ENCODE measurements at regions not wholly inside any gene's neighbourhood (a gene's known extent, or its start where the extent isn't known, plus 50 kb on each side); places are given as distances from the start of the nearest gene placed in this dataset.

DNA sequence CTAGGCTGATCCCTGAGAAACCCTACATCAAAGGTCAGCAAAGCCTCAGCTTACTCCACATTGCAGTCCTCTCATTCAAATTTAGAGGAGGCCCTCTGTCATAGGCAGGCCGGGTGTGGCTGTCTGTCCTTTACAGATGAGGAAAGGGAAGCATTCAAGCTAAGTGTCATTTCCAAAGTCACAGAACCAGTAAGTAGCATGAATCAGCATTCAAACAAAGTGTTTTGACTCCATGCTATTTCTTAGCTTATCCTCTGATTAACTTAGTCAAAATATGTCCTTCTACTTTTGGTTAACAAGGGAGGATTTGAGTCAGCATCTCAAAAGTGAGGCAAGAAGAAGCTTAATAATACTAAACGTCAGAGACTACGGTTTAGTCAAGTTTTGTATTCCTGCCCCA, 409.0 kb upstream of the POU3F3 start:
- H3K27ac ChIP-seq, result no peak overlapping the region
- no peaks in the 10 kb centered on the region for H3K4me1 ChIP-seq
- TF ChIP-seq POLR2A (IDR thresholded peaks at IDR 0.05), result no peak
- no peak for TF ChIP-seq POLR2AphosphoS5 (IDR thresholded peaks at IDR 0.05)
- no peak for TF ChIP-seq EP300 (IDR thresholded peaks at IDR 0.05)
- TF ChIP-seq, protein P1, sequence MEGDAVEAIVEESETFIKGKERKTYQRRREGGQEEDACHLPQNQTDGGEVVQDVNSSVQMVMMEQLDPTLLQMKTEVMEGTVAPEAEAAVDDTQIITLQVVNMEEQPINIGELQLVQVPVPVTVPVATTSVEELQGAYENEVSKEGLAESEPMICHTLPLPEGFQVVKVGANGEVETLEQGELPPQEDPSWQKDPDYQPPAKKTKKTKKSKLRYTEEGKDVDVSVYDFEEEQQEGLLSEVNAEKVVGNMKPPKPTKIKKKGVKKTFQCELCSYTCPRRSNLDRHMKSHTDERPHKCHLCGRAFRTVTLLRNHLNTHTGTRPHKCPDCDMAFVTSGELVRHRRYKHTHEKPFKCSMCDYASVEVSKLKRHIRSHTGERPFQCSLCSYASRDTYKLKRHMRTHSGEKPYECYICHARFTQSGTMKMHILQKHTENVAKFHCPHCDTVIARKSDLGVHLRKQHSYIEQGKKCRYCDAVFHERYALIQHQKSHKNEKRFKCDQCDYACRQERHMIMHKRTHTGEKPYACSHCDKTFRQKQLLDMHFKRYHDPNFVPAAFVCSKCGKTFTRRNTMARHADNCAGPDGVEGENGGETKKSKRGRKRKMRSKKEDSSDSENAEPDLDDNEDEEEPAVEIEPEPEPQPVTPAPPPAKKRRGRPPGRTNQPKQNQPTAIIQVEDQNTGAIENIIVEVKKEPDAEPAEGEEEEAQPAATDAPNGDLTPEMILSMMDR (IDR thresholded peaks at IDR 0.05), result no peak
- no peak overlapping the region for H3K4me3 ChIP-seq
- H3K27me3 ChIP-seq, result no peaks in the 10 kb centered on the region
- DNase-seq, result no peak
- H3K9me3 ChIP-seq, result no peaks in the 10 kb centered on the region
- WGBS, 2 donors, result 70 to 75% methylated on average over 3 of the region's 3 CpGs
- intact Hi-C loops (cut with DNase I), result no loop called here
- no peaks in the 10 kb centered on the region for H3K36me3 ChIP-seq

DNA sequence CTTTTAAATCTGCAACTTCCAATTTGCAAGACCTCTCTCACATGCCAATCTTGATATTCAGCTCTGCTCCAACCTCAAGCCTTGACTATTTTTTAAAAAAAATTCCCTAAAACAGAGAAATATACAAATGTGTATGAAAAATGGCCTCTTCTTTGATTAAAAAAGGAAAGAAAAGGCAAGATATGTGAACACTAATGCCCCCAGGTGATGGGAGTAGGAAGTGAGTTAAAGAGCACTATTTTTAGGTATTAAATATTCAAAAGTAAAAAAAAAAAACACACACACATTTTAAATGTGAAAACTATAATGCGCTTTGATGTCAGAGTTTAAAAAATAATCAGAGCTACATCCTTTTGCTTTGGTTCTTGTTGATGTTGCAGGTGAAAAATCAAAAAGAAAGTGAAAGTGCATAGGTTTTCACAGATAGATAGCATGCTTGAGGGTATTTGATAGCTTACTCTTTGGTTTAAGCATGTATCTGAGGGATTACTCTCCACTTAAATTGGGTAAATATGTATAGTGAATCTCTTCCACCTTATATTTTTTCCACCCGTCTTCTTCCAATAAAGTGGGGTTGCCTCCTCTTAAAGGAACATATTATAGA, 406.0 kb upstream of the POU3F3 start:
- no peaks in the 10 kb centered on the region for H3K27me3 ChIP-seq
- no peak for DNase-seq
- no peaks in the 10 kb centered on the region for H3K9me3 ChIP-seq
- 78 to 84% methylated on average over 2 of the region's 2 CpGs for WGBS, 2 donors
- TF ChIP-seq POLR2A (IDR thresholded peaks at IDR 0.05) (no peak), EP300 (IDR thresholded peaks at IDR 0.05) (no peak), POLR2AphosphoS5 (IDR thresholded peaks at IDR 0.05) (no peak)
- TF ChIP-seq, protein P1 (IDR thresholded peaks at IDR 0.05), result no peak
- intact Hi-C loops (cut with DNase I), result no loop called here
- no peak overlapping the region for H3K27ac ChIP-seq
- H3K4me3 ChIP-seq, result no peak overlapping the region
- H3K4me1 ChIP-seq, result no peaks in the 10 kb centered on the region
- H3K36me3 ChIP-seq, result no peaks in the 10 kb centered on the region

DNA sequence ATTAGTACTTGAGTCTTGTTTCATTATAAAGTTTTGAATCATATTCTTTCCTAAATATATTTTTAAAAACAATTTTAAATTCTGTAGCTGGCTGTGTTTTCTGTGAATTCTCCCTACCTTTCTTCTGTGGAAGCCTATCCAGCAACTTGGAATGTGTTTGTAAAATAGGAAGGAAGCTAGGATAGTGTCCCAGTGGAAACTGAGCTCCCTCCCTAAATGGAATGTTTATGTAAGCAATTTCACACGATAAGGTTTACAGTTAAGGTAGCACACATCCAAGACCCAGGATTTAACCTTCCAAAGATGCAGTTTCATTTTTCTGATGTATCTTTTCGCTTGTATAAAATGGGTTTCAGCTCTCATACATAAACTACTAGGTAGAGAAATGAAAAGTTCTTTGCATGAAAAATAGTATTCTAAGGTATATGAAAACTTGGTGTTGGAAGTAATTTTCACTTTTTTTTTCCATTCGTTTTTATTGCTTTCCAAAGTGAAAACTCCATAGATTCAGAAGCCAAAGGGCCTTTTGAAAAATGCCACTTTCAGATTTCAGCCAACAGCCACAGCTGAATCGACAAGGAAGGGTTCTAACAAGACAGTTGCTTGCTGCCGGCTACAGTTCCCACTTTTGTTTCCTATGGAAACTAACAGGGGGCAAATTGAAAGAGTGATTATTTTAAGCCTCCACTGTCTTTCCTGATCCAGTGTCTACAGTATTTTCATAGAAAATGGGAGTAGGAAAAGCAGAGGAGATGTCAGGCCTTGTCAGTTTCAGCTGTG, 405.1 kb upstream of the POU3F3 start:
- Histone ChIP-seq H3K27ac (no peak overlapping the region), H3K27me3 (no peaks in the 10 kb centered on the region), H3K4me1 (no peaks in the 10 kb centered on the region), H3K36me3 (no peaks in the 10 kb centered on the region), H3K4me3 (no peak overlapping the region), H3K9me3 (no peaks in the 10 kb centered on the region)
- no peak for DNase-seq
- TF ChIP-seq, protein P1 (IDR thresholded peaks at IDR 0.05), result no peak
- no peak for TF ChIP-seq EP300 (IDR thresholded peaks at IDR 0.05)
- no peak for TF ChIP-seq POLR2AphosphoS5 (IDR thresholded peaks at IDR 0.05)
- TF ChIP-seq POLR2A (IDR thresholded peaks at IDR 0.05), result no peak
- WGBS, 2 donors, result 53 to 67% methylated on average over 5 of the region's 5 CpGs
- intact Hi-C loops (cut with DNase I), result no loop called here

- no peaks in the 10 kb centered on the region for H3K4me1 ChIP-seq
- TF ChIP-seq POLR2AphosphoS5 (IDR thresholded peaks at IDR 0.05) (no peak), EP300 (IDR thresholded peaks at IDR 0.05) (no peak), POLR2A (IDR thresholded peaks at IDR 0.05) (no peak)
- TF ChIP-seq, protein P1 (IDR thresholded peaks at IDR 0.05), result no peak
- H3K9me3 ChIP-seq, result no peaks in the 10 kb centered on the region
- H3K27ac ChIP-seq, result no peak overlapping the region
- no peak overlapping the region for H3K4me3 ChIP-seq
- intact Hi-C loops (cut with DNase I), result no loop called here
- no peaks in the 10 kb centered on the region for H3K36me3 ChIP-seq
- 65 to 81% methylated on average over 2 of the region's 2 CpGs for WGBS, 2 donors
- H3K27me3 ChIP-seq, result no peaks in the 10 kb centered on the region
- no peak for DNase-seq
Measured at GRCh38 chr2:104452558-104452957, 401.4 kb upstream of the POU3F3 start.
